KBM-7 (cell line): ENCODE measurements at regions not wholly inside any gene's neighbourhood (a gene's known extent, or its start where the extent isn't known, plus 50 kb on each side); places are given as distances from the start of the nearest gene placed in this dataset.

Experiments used
- DNase-seq: peaks from one replicate; pipeline ENCODE4 v3.0.0-alpha.2; 2015
- in situ Hi-C: fragments of 300-500 bp; cut with MboI; formaldehyde crosslinking; loops from 2 replicates; pipeline ENCODE4 v1.14.3; 2020; ENCODE audit warnings: low sequenced_read_pairs, low pct_unique_long_range_greater_than_20kb, mixed read lengths

- no peak for DNase-seq
- in situ Hi-C loops: no loop called here
These were observed 86.1 kb upstream of the CD83 start for GRCh38 chr6:14031516-14031915.

GRCh38 chr6:14035071-14035847, 82.3 kb upstream of the CD83 start:
- no peak for DNase-seq
- in situ Hi-C loops: no loop called here

GRCh38 chr6:14035874-14036273, 81.7 kb upstream of the CD83 start:
- in situ Hi-C loops: no loop called here
- no peak for DNase-seq

- in situ Hi-C loops: no loop called here
- DNase-seq: no peak
These were observed 80.7 kb upstream of the CD83 start for GRCh38 chr6:14036911-14037310.

GRCh38 chr6:14037402-14038277, 79.9 kb upstream of the CD83 start:
- DNase-seq: no peak
- in situ Hi-C loops: no loop called here

- no peak for DNase-seq
- in situ Hi-C loops: no loop called here
These were observed 78.8 kb upstream of the CD83 start for GRCh38 chr6:14038467-14039437.

- in situ Hi-C loops: no loop called here
- DNase-seq: no peak
These were observed 77.5 kb upstream of the CD83 start for GRCh38 chr6:14040042-14040441.

- in situ Hi-C loops: no loop called here
- peak; percentile 62 for DNase-seq
These were observed 71.0 kb upstream of the CD83 start for GRCh38 chr6:14046476-14047068.

- DNase-seq: no peak
- in situ Hi-C loops: no loop called here
These were observed 70.3 kb upstream of the CD83 start for GRCh38 chr6:14047151-14047740.

- no peak for DNase-seq
- in situ Hi-C loops: no loop called here
These were observed 68.7 kb upstream of the CD83 start for GRCh38 chr6:14048837-14049236.

GRCh38 chr6:14051355-14051754, 66.2 kb upstream of the CD83 start:
- DNase-seq: no peak
- in situ Hi-C loops: no loop called here

- in situ Hi-C loops: no loop called here
These were observed 63.8 kb upstream of the CD83 start for GRCh38 chr6:14053811-14054210.

GRCh38 chr6:14055541-14055940, 62.0 kb upstream of the CD83 start:
- no peak for DNase-seq
- in situ Hi-C loops: no loop called here

More at GRCh38 chr6:14053811-14054210, 63.8 kb upstream of the CD83 start:
- no peak for DNase-seq

- in situ Hi-C loops: no loop called here
- no peak for DNase-seq
These were observed 59.4 kb upstream of the CD83 start for GRCh38 chr6:14058029-14058695.

GRCh38 chr6:14058735-14059134, 58.8 kb upstream of the CD83 start:
- DNase-seq: no peak
- in situ Hi-C loops: no loop called here

- no peak for DNase-seq
- in situ Hi-C loops: no loop called here
These were observed 57.7 kb upstream of the CD83 start for GRCh38 chr6:14059791-14060436.

GRCh38 chr6:14060971-14061370, 56.6 kb upstream of the CD83 start:
- DNase-seq: no peak
- in situ Hi-C loops: no loop called here

- in situ Hi-C loops: no loop called here
- DNase-seq: no peak
These were observed 55.9 kb upstream of the CD83 start for GRCh38 chr6:14061643-14062042.
